Sciatic nerve (tissue), 2 donors: ENCODE measurements at regions not wholly inside any gene's neighbourhood (a gene's known extent, or its start where the extent isn't known, plus 50 kb on each side); places are given as distances from the start of the nearest gene placed in this dataset.
A peak's percentile ranks its signal among the peaks of the same experiment; 100 is the strongest.
"Not testable (repeated sequence)": the region's sequence is repeated elsewhere in the genome, so short reads cannot be mapped to it uniquely, and the experiment has no call there.

Experiments used
- ATAC-seq: fragments of 200-7000 bp; cut with Tn5 transposase; one replicate; pipeline ENCODE4 v1.9.1; 2020; ENCODE audit warnings: mild to moderate bottlenecking, moderate library complexity
- DNase-seq: peaks from one replicate; pipeline ENCODE4 v3.0.0-alpha.2; 2020; ENCODE audit warnings: low spot score
- intact Hi-C: fragments of 100-400 bp; cut with DNase I; formaldehyde crosslinking; loops from one replicate; pipeline ENCODE4 v1.14.2; 2022
- donor health status: DM: no; HTN: no; CAD: no.
- donor health status: DM: no; HTN: no; CAD: no.

DNA sequence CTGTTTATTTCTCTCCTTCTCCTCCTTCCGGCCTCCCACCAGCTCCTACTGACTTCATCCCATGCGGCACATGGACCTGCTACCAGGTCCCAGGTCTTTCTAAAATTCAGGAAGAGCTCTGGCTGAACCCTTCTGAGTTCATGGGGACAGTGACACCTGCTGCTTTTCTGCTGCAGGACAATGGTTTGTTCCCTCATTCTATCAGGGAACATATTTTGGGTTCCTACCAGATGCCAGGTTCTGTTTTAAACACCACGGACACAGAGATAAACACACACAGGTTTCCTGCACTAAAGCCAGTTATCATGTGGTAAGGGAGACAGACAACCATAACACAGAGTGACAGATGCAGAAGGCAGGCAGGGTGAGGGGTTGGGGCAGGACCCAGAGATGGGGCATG is 114.0 kb upstream of the RAB4A start:
- ATAC-seq (peak; percentile 69), DNase-seq (no peak)
- intact Hi-C loops = no loop called here

DNA sequence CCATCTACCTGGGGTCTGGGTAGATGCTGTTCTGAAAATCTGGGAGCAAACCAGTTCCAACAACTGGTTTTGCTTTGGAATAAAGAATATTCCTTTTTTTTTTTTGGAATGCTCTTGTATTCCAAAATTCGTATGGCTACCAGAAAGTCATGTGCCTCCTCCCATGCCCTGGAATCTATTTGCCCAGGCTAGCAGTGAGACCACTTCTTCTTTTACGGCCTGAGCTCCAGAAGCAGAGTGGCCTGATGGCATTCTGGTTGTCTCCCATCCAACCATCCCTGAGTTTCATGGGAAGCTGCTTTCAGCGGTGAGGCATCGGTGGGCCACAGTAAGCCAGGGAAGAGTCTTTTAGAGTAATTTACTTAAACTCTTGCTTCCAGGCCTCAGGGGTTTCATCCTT is 113.4 kb upstream of the RAB4A start:
- DNase-seq (no peak), ATAC-seq (no peak)
- intact Hi-C loops = no loop called here

DNA sequence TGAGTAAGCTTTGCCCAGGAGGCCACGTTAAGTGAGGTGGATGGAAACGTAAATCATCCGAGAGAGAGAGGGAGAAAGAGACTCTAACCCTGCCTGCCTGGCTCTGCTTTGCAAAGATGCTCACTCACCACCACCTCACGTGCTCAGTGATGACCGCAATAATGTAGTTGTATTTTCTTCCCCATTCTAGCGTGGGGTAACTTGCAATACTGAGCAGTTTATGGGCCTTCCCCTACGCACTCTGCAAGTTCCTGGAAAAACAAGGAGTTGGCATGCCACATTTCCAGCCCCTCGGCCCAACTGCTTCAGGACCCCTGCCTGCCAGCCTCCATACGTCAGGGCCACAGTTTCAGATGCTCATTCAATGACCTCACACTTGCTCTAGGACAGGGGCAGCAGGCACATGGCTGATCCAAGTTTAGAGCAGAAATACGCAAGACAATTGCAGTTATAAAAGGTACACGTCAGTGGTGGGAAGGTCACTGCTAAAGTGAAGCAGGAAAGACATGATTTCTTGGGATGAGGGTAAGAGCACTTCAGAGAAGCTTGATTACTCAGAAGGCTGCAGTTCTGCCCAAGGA is 112.5 kb upstream of the RAB4A start:
- intact Hi-C loops = no loop called here
- DNase-seq (no peak), ATAC-seq (peak; percentile 52)

DNA sequence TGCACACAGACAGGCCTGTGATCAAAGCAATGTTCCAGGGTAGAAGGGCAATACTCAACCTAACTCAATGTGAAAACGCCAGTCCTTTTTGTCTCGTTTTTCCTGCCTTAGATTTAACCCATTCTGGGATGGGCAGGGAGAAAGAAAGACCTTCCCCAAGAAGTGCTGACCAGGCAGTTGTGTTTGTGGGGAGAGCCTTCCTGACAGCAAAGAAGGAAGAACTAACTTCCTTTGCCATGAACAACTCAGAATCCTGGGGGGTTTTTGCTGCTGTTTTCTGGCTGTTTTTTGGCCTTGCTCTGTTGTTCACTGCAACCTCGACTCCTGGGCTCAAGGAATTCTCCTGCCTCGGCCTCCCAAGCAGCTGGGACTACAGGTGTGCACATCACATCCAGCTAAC is 112.0 kb upstream of the RAB4A start:
- DNase-seq = no peak
- ATAC-seq = no peak
- intact Hi-C loops = no loop called here

DNA sequence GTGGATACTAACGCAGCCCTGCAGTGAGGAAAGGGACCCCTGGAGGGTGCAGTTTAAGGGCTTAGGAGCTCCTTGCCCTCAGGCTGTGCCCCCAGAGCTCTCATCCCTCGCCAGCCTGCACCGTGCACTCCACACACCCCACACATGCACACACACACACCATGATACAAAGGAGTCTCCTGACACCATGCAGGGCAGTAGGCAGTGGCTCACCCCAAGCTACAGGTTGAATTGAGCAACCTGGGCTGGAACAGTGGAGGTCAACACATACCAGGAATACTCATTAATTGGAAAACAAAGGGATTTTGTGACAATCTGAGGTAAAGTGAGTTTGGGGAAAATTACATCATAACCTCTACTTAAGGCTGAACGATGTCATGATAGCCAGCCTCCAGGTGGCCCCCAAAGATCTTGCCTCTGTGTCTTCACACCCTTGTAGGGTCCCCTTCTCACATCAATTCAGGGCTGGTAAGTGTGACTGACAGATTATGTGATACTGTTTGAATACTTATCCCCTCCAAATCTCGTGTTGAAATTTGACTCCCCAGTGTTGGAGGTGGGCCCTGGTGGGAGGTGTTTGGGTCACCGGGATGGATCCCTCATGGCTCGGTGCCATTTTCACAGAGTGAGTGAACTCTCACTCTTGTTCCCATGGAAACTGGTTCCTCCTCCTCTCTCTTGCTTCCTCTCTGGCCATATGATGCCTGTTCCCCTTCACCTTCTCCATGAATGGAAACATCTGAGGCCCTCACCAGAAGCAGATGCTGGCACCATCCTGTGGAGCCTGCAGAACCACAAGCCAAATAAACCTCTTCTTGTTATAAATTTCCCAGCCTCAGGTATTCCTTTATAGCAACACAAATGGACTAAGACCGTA is 111.0 kb upstream of the RAB4A start:
- DNase-seq (no peak), ATAC-seq (no peak)
- intact Hi-C loops = no loop called here

DNA sequence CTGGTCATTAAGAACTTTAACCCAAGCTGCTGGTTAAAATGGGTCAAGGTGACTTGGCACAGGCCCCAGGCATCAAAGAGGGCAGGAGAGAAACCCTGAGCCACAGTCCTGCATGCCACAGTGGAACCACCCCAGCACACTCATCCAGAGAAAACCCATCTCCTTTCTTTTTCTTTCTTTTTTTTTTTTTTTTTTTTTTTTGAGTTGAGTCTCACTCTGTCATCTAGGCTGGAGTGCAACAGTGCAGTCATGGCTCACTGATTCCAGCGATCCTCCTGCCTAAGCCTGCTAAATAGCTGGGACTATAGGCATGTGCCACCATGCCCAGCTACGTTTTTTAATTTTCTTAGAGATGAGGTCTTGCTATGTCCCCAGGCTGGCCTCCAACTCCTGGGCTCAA is 109.2 kb upstream of the RAB4A start:
- intact Hi-C loops = no loop called here
- no peak for ATAC-seq
- DNase-seq = no peak

DNA sequence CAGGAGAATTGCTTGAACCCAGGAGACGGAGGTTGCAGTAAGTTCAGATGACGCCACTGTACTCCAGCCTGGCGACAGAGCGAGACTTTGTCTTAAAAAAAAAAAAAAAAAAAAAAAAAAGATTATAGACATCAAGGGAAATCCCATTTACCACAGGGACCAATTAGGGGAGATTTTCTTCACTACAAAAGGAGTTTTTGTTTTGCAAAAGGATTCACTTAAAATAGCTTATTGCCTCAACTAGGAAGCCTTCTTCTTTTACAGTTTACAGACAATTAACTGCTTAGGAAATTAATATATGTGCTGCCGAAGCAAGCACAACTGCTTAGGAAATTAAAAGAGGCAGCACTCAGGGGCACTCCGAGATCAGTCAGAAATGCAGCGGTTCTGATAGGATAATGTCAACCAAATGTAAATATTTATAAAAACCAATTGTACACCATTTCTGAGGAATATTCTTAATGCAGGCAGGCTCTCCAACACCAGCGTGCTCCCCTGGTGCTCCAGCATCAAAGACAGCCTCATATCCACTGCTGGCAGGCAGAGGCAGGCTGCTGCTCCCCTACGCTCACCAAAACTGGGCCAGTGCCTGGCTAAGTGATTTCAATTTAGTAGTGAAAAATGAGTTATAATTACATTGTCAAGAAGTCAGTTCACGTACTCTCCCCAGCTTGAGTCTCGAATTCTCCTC is 107.9 kb upstream of the RAB4A start:
- intact Hi-C loops = no loop called here
- no peak for ATAC-seq
- DNase-seq = no peak

DNA sequence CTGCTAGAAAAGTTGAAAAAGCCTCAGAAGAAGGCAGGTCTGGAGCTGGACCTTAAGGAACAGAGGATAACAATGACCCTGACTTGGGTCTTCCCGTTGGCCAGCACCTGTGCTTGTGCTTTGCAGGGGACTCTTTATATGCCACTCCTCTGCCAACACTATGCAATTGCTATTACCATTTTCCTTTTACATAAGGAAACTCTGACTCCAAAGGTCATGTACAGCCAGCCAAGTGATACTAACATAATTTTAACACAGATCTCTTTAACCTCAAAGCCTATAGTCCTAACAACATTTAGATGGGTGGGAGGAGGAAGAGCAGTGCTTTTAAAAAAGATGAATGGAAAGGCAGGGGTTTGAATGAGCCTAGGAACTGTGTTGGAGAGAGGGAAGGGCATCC is 106.6 kb upstream of the RAB4A start:
- ATAC-seq (no peak), DNase-seq (no peak)
- intact Hi-C loops = no loop called here

DNA sequence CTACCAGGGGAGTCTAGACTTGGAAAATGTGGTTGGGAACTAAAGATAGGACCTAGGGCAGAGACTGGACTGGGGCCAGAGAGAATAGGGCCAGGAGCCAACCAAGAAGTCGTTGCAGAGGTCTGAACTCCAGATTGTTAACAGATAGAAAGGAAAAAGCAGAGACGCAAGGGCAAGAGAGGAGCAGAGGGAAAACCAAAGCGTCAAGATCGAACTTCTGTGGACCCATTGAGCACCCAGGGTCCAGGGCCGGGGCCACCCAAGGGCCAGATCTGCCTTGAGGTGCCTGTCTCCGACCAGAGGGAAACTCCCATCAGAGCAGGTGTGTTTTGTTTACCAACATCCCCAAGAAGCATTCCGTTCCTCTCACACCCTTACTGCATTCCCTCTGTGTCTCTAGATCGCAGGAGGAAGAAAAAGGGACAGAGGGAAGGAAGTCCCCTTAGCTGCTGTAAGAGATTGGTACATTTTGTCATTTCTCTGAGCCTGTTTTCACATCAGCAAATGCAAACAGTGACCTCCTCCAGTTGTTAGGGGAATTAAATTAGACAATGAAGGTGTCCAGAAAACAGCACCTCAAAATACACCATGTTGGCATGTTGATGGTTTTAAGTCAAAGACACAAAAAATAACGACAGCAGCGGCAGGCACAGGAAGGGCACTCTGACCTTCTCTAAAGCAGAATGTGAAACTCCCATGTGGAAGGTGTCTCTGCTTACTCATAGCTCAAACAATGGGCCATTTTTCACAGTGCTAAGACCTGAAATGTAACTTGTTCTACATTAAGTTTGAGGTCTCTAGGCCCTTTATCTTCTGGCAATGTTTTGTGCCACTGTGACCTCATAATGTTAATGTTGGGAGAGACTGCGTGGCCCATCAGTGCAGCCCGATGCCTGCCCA is 105.8 kb upstream of the RAB4A start:
- ATAC-seq (peak; percentile 38), DNase-seq (no peak)

DNA sequence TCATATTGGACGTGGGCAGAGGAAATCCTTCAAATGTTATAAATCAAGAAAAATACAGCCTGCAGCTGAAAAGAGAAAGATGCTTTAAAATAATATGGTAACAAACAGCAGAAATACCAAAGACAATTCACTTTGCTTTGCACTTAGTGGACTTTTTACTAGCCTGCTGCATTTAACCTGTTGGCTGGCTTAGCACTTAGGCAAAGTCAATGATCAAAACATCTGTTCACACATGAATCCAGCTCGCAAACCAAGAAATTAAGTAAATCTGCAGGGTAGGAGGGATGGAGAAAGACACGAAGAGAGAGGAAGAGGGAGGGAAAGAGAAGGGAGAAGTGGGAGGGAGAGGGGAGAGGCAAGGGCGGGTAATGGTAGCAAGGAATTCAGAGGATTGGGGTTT is 103.6 kb upstream of the RAB4A start:
- DNase-seq (no peak), ATAC-seq (no peak)
- intact Hi-C loops = no loop called here

More for the DNA sequence above, 105.8 kb upstream of the RAB4A start:
- intact Hi-C loops = no loop called here

DNA sequence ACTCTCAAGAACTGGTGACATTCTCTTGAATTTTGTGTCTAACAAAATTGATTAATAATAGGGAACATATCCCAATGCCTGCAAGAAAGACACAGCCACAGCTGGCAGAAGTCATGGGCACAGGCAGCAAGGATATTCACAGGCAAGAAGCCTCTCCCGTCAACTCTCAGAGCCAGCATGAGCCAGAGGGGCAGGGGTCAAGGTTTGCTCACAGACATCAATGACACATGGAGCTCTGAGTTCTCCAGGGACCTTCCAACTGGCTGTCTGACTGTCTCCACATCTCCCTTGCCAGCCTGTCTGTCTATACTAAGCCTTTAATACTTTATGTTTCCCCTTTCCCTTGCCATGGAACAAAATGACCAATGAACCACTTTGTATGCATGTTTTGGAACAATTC is 101.5 kb upstream of the RAB4A start:
- intact Hi-C loops = no loop called here
- DNase-seq (no peak), ATAC-seq (no peak)

DNA sequence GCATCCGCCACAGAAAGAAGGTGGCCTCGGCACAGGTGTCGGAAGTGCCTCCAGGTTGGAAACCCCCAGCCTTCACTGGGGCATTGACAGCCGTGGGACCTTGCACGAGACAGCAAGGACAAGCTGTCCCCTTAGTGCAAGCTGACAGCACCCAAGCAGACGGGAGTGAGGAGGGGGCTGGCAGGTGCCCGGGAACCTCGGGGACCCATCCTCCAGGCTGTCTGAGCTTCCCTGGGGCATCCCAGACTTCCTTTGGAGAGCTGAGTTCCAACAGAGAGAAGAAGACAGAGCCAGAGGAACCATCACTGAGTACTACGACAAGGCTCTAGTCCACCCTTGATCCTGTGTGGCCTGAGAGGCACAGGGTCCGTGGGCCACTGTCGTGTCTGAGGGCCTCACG is 100.6 kb upstream of the RAB4A start:
- intact Hi-C loops = no loop called here
- DNase-seq (no peak), ATAC-seq (no peak)

DNA sequence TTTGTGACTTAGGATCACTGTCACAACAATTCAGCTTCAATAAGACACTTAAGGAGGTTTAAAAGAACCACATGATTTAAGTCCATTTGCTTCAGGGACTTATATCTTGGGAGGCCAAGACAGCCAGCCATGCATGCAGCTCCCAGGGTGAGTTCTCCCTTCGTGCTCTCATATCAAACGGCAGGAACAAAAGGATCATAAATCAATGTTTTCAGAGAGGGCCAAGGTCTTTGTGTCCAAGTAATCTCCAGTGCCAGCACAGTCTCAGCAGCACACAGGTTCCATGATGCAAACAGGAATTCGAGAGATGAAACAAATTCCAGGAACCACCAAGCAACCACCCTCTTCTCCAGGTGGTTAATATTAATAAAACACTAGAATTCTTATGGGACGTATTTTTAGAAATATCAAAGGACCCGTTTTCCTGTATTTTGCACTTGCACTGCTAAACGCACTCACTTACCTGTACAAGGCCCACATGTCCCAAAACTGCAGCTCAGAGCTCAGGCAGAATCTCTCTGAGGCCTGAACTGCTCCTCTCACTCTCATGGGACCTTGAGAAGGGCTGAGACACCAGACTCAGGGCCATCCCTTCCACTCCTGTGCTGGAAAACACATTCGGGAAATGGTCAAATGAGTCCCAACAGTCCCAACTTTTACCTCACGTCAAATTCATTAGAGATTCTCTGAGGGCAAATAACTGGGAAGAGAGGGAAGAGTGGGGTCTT is 100.0 kb upstream of the RAB4A start:
- ATAC-seq (no peak), DNase-seq (no peak)
- intact Hi-C loops = no loop called here

DNA sequence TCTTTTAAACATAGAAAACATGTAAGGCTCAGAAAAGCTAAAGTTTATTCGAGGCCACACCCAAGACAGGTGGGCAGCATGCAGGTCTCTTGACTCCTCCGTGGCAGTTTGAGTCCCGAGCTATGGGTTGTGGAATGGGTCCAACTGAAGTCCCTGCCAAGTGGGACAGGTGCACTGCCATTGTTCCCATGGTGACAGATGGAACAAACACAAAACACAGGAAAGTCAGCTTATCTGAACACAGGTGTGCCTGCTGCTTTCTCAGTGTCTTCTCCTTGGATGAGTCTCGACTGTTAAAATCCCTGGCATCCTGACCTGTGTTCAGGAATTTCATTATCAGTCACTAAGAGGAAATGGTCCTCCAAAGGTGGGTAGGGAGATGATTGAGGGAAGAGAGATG is 99.0 kb upstream of the RAB4A start:
- DNase-seq = no peak
- intact Hi-C loops = no loop called here
- ATAC-seq = no peak

DNA sequence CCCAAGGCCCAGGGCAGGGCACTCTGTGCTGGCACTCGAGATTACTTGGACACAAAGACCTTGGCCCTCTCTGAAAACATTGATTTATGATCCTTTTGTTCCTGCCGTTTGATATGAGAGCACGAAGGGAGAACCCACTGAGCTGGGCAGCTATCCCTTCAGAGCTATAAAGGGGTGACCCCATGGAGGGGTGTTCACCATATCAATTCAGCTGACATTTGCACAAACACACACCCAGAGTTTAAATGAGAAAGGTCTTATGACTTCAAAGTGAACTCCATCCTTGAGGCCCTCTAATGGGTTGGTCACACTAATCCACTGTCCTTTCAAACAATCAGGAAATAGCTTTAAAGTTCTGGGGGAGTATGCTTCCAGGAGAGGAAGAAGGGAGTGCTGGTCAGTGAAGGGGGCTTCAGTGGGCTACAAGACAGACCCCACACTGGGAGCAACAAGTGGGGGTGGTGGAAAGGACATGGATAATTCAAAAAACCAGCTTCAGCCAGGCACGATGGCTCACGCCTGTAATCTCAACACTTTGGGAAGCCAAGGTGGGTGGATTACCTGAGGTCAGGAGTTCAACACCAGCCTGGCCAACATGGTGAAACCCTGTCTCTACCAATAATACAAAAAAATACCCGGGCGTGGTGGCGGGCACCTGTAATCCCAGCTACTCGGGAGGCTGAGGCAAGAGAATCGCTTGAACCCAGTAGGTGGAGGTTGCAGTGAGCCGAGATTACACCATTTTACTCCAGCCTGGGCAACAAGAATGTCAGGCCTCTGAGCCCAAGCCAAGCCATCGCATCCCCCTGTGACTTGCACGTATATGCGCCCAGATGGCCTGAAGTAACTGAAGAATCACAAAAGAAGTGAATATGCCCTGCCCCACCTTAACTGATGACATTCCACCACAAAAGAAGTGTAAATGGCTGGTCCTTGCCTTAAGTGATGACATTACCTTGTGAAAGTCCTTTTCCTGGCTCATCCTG is 97.1 kb upstream of the RAB4A start:
- DNase-seq, intact Hi-C loops, ATAC-seq: not testable (repeated sequence)

DNA sequence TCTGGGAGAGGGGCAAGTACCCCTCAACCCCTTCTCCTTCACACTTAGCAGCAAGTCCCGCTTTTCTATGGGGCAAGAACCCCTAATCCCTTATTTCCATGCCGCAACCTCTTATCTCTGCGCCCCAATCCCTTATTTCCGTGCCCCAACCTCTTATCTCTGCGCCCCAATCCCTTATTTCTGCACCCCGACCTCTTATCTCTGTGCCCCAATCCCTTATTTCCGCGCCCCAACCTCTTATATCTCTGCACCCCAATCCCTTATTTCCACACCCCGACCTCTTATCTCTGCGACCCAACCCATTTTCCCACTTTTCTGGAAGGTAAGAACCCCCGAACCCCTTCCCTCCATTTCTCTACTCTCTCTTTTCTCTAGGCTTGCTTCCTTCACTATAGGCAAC is 95.6 kb upstream of the RAB4A start:
- DNase-seq, ATAC-seq, intact Hi-C loops: not testable (repeated sequence)

DNA sequence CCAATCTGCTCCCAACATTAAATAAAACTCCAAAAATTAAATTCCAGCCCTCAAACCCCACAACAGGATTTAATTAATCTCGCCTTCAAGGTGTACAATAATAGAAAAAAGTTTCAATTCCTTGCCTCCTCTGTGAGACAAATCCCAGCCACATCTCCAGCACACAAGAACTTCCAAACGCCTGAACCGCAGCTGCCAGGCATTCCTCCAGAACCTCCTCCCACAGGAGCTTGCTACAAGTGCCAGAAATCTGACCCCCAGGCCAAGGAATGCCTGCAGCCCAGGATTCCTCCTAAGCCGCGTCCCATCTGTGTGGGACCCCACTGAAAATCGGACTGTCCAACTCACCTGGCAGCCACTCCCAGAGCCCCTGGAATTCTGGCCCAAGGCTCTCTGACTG is 94.5 kb upstream of the RAB4A start:
- intact Hi-C loops, DNase-seq, ATAC-seq: not testable (repeated sequence)
